GM13977 (cell line): ENCODE measurements at regions not wholly inside any gene's neighbourhood (a gene's known extent, or its start where the extent isn't known, plus 50 kb on each side); places are given as distances from the start of the nearest gene placed in this dataset.

ENCODE experiments used
- DNase-seq: peaks from one replicate; pipeline ENCODE4 v3.0.0; 2012; ENCODE audit warnings: low spot score
- in situ Hi-C: fragments of 300-500 bp; cut with MboI; formaldehyde crosslinking; loops from one replicate; pipeline ENCODE4 v1.12.0; 2022; ENCODE audit warnings: low sequenced_read_pairs, low pct_unique_long_range_greater_than_20kb, mixed read lengths, inconsistent platforms; ENCODE audit not compliant: unreplicated experiment
- TF ChIP-seq, protein P1 (sequence below): IDR thresholded peaks from 2 replicates; pipeline ENCODE4 v1.5.1; 2012; ENCODE audit warnings: mild to moderate bottlenecking, control low read depth; ENCODE audit not compliant: insufficient read depth; ENCODE audit errors: extremely low read depth, missing control alignments

DNA sequence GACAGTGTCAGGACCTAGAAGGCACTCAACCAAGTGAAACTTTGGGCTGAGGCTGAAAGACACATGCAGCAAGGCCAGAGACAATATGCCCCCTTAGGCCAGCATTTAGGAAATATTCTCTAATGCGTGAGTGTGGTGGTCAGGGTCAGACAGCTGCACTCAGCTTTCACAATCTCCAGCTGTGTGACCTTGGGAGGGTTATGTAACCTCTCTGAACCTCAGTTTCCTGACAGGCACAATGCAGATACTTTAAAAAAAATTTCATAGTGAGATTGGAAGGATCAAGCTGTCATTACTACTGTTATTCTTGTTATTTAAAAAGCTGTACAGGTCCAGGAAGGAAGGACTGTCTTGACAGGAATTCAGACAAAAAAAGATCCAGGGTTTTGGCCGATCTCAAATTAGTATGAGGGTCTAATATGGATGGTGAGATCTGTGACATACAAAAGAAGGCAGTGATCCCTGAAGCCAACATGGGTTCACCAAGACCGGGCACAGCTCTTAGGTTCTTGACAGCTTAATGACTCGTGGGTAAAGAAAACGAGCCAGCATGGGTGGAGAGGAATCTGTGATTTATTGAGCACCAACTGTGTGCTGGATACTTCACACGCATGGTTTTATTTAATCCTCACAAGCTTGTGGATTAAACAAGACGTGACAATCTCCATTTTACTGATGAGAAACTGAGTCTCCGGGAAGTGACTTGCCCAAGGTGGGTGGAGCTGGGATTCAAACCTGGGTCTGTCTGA lies 54.6 kb upstream of the POU3F1 start:
- in situ Hi-C loops = no loop called here
- no peak for DNase-seq

DNA sequence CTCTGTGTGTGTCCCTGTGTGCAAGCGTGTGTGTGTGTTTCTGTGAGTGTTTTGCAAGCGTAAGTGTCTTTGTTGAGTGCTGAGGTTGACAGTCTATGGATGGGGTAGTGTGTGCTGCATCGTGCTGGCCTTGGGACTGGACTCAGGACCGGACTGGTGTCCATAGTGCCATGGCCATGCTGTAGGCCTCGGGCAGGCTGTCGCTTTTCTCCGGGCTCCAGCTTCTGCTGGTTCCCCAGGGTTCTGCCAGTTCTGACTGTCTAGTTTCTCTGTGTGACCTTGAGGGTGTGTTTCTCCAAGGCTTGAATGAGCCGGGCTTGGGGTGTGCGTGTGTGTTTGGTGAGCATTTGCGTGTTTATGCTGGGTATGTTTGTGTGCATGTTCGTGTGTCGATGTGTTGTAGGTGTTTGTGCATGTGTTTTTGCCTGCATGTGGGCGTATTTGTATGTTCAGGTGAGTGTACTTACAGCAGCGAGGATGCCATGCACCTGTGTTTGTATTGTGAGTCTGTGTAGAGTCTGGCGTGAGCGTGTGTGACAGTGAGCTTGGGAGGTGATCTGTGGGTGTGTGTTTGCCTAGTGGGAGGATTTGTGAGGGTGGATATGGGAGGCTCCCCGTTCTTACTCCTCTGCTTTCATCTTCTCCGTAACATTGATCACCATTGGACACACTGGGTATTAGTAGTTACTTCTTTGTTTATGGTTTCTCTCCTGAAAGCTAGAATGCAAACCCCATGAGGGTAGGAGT lies 51.7 kb upstream of the POU3F1 start:
- in situ Hi-C loops = no loop called here
- TF ChIP-seq, protein P1, sequence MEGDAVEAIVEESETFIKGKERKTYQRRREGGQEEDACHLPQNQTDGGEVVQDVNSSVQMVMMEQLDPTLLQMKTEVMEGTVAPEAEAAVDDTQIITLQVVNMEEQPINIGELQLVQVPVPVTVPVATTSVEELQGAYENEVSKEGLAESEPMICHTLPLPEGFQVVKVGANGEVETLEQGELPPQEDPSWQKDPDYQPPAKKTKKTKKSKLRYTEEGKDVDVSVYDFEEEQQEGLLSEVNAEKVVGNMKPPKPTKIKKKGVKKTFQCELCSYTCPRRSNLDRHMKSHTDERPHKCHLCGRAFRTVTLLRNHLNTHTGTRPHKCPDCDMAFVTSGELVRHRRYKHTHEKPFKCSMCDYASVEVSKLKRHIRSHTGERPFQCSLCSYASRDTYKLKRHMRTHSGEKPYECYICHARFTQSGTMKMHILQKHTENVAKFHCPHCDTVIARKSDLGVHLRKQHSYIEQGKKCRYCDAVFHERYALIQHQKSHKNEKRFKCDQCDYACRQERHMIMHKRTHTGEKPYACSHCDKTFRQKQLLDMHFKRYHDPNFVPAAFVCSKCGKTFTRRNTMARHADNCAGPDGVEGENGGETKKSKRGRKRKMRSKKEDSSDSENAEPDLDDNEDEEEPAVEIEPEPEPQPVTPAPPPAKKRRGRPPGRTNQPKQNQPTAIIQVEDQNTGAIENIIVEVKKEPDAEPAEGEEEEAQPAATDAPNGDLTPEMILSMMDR = no peak
- no peak for DNase-seq

More for the DNA sequence above, 54.6 kb upstream of the POU3F1 start:
- TF ChIP-seq, protein P1 = no peak

DNA sequence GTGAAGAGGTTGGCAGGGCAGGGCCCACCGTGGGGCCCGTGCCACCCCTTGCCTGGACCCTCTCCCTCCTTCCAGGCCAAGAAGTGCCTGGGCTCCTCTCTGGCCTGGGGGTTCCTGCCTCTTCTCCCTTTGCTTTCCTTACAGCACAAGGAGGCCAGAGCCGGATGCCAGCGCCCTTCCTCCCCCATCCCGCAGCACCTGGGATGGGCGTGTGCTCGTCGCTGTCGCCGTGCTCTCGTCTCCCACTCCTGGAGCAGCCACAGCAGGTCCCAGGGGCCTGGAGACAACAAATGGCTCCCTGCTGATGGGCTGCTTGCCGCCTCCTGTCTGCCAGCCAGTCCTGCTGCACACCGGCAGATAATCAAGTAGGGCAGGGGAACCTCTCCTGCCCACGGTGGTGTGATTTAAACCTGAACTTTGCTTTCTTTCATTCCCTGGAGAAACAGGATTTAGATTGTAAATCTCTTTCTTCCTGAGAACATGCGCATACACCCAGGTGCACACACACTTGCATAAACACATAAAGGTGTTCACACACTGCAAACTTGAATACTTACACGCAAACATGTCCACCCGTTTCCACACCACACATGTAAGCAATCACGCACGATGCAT lies 50.8 kb upstream of the POU3F1 start:
- in situ Hi-C loops = no loop called here
- no peak for DNase-seq
- TF ChIP-seq, protein P1 = no peak
